Uterus (tissue), 3 donors: ENCODE measurements at regions not wholly inside any gene's neighbourhood (a gene's known extent, or its start where the extent isn't known, plus 50 kb on each side); places are given as distances from the start of the nearest gene placed in this dataset.

ENCODE experiments used
- DNase-seq, 2 donors: peaks; one replicate each; pipeline ENCODE4 v3.0.0-alpha.2; 2019 to 2020
- H3K27ac ChIP-seq, 2 donors: fragments of 200-600 bp; sonication (generic); 1 replicate in 1 of 2; 2 replicates in 1 of 2; pipeline ENCODE4 v1.5.1; 2016 to 2018
- H3K27me3 ChIP-seq, 2 donors: fragments of 200-600 bp; sonication (generic); one replicate each; pipeline ENCODE4 v1.5.1; 2018 to 2019; ENCODE audit warnings: control low read depth in 1 of 2
- H3K36me3 ChIP-seq, 2 donors: fragments of 200-600 bp; sonication (generic); one replicate each; pipeline ENCODE4 v1.5.1; 2019; ENCODE audit warnings: control low read depth in 1 of 2
- H3K4me1 ChIP-seq, 2 donors: fragments of 200-600 bp; sonication (generic); one replicate each; pipeline ENCODE4 v1.5.1; 2018 to 2019; ENCODE audit warnings: control low read depth in 1 of 2
- H3K4me3 ChIP-seq, 2 donors: fragments of 200-600 bp; sonication (generic); 1 replicate in 1 of 2; 2 replicates in 1 of 2; pipeline ENCODE4 v1.5.1; 2018 to 2019; ENCODE audit warnings: mild to moderate bottlenecking in 1 of 2
- H3K9me3 ChIP-seq, 2 donors: fragments of 200-600 bp; sonication (generic); one replicate each; pipeline ENCODE4 v1.5.1; 2019; ENCODE audit warnings: control low read depth in 1 of 2
- POLR2A ChIP-seq, 2 donors: fragments of 450-650 bp; IDR thresholded peaks; one replicate each; pipeline ENCODE4 v1.6.1; 2016; ENCODE audit warnings: antibody characterized with exemption in 2 of 2, mild to moderate bottlenecking in 1 of 2, moderate library complexity in 1 of 2
- intact Hi-C: fragments of 100-400 bp; cut with DNase I; formaldehyde crosslinking; loops from one replicate; pipeline ENCODE4 v1.15.1; 2023; ENCODE audit warnings: low total_unique reads
- TF ChIP-seq, protein P1 (sequence below), 4 experiments: fragments of 200-600 bp in 2 of 4; fragments of 450-650 bp in 2 of 4; sonication (generic) in 2 of 4; IDR thresholded peaks; one replicate each; pipeline ENCODE4 v1.5.1; 2016 to 2019; ENCODE audit warnings: antibody characterized with exemption in 4 of 4, mild to moderate bottlenecking in 2 of 4, moderate library complexity in 1 of 4
- donor health status: DM: yes; HTN: yes; CAD: no.

DNA sequence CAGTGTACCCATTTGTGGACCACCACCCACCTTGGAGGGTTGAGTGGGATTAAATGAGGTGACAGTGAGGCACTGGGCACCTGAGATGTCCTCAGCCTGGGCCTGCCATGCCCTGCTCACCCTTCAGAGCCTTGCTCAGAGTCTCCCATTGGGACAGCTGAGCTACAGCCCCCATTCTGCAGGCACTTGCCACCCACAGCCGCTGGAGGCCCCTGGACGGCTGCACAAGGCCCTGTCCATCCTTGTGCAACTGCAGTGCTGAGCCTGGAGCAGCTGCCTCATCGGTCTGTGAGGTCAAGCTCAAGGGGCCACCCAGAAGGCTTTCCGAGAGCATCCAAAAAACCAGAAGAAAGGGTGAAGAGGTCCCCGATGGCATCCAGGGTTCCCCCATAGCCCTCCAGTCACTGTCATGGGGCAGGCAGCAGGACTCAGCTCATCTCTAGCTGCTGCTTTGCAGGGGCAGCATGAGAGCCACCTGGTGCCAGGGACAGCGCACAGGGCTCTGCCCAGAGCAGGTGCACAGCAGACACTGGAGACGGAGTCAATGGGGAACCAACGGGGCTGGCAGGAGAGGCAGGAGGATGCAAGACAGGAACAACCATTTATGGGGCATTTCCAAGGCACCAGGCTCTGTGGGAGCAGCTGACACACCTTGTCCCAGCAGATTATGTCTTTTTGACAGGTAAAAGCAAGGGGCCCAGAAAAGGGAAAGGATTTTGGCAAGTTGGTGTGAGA is 84.6 kb downstream of the ARL6IP4 start:
- intact Hi-C loops = no loop called here
- peaks cover 21 to 32% of the 10 kb centered on the region in 2 donors for H3K4me1 ChIP-seq
- TF ChIP-seq, protein P1, sequence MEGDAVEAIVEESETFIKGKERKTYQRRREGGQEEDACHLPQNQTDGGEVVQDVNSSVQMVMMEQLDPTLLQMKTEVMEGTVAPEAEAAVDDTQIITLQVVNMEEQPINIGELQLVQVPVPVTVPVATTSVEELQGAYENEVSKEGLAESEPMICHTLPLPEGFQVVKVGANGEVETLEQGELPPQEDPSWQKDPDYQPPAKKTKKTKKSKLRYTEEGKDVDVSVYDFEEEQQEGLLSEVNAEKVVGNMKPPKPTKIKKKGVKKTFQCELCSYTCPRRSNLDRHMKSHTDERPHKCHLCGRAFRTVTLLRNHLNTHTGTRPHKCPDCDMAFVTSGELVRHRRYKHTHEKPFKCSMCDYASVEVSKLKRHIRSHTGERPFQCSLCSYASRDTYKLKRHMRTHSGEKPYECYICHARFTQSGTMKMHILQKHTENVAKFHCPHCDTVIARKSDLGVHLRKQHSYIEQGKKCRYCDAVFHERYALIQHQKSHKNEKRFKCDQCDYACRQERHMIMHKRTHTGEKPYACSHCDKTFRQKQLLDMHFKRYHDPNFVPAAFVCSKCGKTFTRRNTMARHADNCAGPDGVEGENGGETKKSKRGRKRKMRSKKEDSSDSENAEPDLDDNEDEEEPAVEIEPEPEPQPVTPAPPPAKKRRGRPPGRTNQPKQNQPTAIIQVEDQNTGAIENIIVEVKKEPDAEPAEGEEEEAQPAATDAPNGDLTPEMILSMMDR (IDR thresholded peaks at IDR 0.05) = no peak
- TF ChIP-seq POLR2A (IDR thresholded peaks at IDR 0.05) = no peak
- DNase-seq = no peak
- no peaks in the 10 kb centered on the region for H3K36me3 ChIP-seq
- no peak overlapping the region for H3K4me3 ChIP-seq
- H3K9me3 ChIP-seq = no peaks in the 10 kb centered on the region
- peak overlapping the region; percentile 59 to 60 for H3K27ac ChIP-seq
- H3K27me3 ChIP-seq = no peaks in the 10 kb centered on the region

DNA sequence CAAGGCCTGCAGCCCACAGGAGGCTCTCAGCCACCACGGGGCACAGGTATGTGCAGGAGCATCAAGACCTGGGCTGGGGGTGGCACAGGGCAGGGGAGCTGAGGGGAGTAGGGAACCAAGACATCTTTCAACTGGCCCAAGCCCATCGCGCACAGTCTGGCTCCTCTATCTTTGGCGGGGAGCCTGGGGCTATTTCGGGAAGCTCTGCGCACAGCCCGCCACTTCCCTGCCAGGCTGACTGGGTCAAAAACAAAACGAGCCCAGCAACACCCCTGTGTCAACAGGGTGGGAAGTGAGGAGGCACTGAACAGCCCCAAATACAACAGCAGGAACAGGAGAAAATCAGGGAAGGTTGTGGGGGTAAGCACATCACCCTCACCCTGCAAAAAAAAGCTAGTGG is 83.9 kb downstream of the ARL6IP4 start:
- peaks cover 21 to 32% of the 10 kb centered on the region in 2 donors for H3K4me1 ChIP-seq
- TF ChIP-seq, protein P1 (IDR thresholded peaks at IDR 0.05) = no peak
- TF ChIP-seq POLR2A (IDR thresholded peaks at IDR 0.05) = no peak
- H3K27me3 ChIP-seq = no peaks in the 10 kb centered on the region
- H3K9me3 ChIP-seq = no peaks in the 10 kb centered on the region
- no peaks in the 10 kb centered on the region for H3K36me3 ChIP-seq
- DNase-seq = peak; percentile 65 to 73
- H3K4me3 ChIP-seq = no peak overlapping the region
- intact Hi-C loops = no loop called here
- peak overlapping the region; percentile 59 to 60 for H3K27ac ChIP-seq

DNA sequence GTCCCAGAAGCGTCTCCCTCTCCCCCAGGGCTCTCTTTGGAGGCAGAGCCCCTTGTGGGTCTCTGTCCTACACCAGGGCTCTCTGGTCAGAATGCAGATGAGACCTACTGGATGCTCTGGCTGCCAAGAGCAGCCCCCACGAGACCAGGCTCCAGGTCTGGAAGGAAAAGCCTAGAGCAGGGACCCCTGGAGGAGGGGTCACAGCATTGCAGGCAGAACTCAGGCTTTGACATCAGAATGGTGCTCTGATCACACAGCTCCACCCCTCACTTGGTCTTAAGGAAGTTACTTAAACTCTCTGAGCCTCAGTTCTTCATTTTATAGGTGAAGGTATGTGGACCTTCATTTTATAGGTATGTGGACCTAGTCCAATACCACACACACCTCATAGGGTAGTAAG is 83.1 kb downstream of the ARL6IP4 start:
- Histone ChIP-seq H3K27me3 (no peaks in the 10 kb centered on the region), H3K36me3 (no peaks in the 10 kb centered on the region), H3K4me3 (no peak overlapping the region), H3K4me1 (peaks cover 21 to 32% of the 10 kb centered on the region in 2 donors), H3K9me3 (no peaks in the 10 kb centered on the region), H3K27ac (peak overlapping the region; percentile 59 to 62)
- intact Hi-C loops = no loop called here
- TF ChIP-seq, protein P1 (IDR thresholded peaks at IDR 0.05) = no peak
- no peak for TF ChIP-seq POLR2A (IDR thresholded peaks at IDR 0.05)
- DNase-seq = no peak

DNA sequence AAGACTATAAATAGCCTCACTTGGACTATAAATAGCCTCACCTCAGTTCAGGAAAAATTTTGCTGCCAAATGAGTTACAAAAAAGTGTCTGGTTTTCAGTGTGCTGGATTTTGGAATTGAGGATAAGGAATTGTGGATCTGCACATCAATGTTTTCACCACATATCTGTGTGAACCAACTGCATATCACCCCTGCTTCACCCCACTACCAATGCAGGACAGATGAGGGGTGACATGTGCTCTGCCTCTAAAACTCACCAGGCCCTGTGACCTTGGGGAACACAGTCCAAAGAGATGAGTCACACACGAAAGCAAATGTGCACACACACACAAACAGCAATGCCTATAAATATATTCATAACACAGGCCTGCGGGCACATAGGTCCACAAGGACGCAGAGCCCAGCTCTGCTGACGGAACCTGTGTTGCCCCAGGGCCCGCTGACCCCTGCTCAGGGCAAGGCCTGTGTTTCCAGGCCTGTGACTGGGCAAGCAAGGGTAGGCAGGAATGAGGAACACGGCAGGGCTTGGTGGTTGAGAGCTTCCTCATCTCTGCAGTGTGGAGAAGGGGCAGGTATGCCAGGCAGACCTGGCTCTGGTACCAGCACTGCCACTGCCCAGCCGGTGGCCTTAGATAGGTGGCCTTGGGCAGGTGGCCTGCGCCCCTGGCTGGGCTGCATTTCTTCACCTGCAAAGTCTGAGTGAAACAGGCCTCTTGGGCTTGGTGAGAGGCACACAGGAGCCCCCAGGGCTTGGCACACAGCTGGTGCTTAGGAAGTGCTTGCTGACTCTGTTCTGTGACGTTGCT is 82.4 kb downstream of the ARL6IP4 start:
- no peaks in the 10 kb centered on the region for H3K27me3 ChIP-seq
- no peak for DNase-seq
- peaks cover 21 to 32% of the 10 kb centered on the region in 2 donors for H3K4me1 ChIP-seq
- no peak for TF ChIP-seq POLR2A (IDR thresholded peaks at IDR 0.05)
- TF ChIP-seq, protein P1 (IDR thresholded peaks at IDR 0.05) = no peak
- intact Hi-C loops = no loop called here
- no peaks in the 10 kb centered on the region for H3K9me3 ChIP-seq
- peak overlapping the region; percentile 59 to 62 for H3K27ac ChIP-seq
- no peak overlapping the region for H3K4me3 ChIP-seq
- no peaks in the 10 kb centered on the region for H3K36me3 ChIP-seq
